ENCODE measurements at regions not wholly inside any gene's neighbourhood (a gene's known extent, or its start where the extent isn't known, plus 50 kb on each side); places are given as distances from the start of the nearest gene placed in this dataset.

- Histone ChIP-seq H3K4me2 (no peak overlapping the region), H4K20me1 (replicated peaks; ENCODE audit: insufficient read depth) (no peaks in the 10 kb centered on the region), H2AFZ (no peak overlapping the region), H3K4me3 (no peak overlapping the region), H3K4me1 (ENCODE audit: insufficient read depth) (no peaks in the 10 kb centered on the region), H3K36me3 (ENCODE audit: insufficient read depth) (no peaks in the 10 kb centered on the region), H3K79me2 (replicated peaks; ENCODE audit: insufficient read depth) (no peaks in the 10 kb centered on the region), H3F3A (replicated peaks; ENCODE audit: low read depth) (no peaks in the 10 kb centered on the region), H3K27me3 (ENCODE audit: insufficient read depth) (no peaks in the 10 kb centered on the region), H3K9me2 (ENCODE audit: insufficient read depth) (peaks cover 4% of the 10 kb centered on the region; the same call in 1 of the 2 replicates), H3K27ac (ENCODE audit: low read depth) (no peak overlapping the region)
- H3K4me3 Mint-ChIP-seq: no peak overlapping the region
- no peak overlapping the region for H3K27ac Mint-ChIP-seq
- no peaks in the 10 kb centered on the region for H3K9me3 Mint-ChIP-seq
- ATAC-seq: no peak
- peaks cover 4% of the 10 kb centered on the region for H3K4me1 Mint-ChIP-seq
- no peaks in the 10 kb centered on the region; the same call in 2 of the 3 replicates for H3K36me3 Mint-ChIP-seq (ENCODE audit: low read depth)
- peaks cover 6% of the 10 kb centered on the region for H3K27me3 Mint-ChIP-seq (ENCODE audit: insufficient read depth, low read depth, poor library complexity)
- TF ChIP-seq CREB1 (CRISPR knock-in tag; IDR thresholded peaks at IDR 0.05; ENCODE audit: low read depth) (no peak), EZH2phosphoT487 (IDR thresholded peaks at IDR 0.05; ENCODE audit: unreplicated experiment) (no peak), ZNF114 (CRISPR knock-in tag; IDR thresholded peaks at IDR 0.05) (no peak), ETS1 (IDR thresholded peaks at IDR 0.05) (no peak), JUNB (IDR thresholded peaks at IDR 0.05; ENCODE audit: unreplicated experiment) (no peak), ZNF331 (CRISPR knock-in tag; IDR thresholded peaks at IDR 0.05; ENCODE audit: low read depth) (no peak), EZH2 (IDR thresholded peaks at IDR 0.05; ENCODE audit: low read depth, unreplicated experiment) (no peak), STAT1 (IDR thresholded peaks at IDR 0.05; ENCODE audit: unreplicated experiment) (no peak), CTCF (conservative IDR thresholded peaks at IDR 0.05; ENCODE audit: low read depth in 2 of 2) (no peak), POLR2AphosphoS5 (IDR thresholded peaks at IDR 0.05; ENCODE audit: low read depth) (no peak)
- TF ChIP-seq, protein P1, sequence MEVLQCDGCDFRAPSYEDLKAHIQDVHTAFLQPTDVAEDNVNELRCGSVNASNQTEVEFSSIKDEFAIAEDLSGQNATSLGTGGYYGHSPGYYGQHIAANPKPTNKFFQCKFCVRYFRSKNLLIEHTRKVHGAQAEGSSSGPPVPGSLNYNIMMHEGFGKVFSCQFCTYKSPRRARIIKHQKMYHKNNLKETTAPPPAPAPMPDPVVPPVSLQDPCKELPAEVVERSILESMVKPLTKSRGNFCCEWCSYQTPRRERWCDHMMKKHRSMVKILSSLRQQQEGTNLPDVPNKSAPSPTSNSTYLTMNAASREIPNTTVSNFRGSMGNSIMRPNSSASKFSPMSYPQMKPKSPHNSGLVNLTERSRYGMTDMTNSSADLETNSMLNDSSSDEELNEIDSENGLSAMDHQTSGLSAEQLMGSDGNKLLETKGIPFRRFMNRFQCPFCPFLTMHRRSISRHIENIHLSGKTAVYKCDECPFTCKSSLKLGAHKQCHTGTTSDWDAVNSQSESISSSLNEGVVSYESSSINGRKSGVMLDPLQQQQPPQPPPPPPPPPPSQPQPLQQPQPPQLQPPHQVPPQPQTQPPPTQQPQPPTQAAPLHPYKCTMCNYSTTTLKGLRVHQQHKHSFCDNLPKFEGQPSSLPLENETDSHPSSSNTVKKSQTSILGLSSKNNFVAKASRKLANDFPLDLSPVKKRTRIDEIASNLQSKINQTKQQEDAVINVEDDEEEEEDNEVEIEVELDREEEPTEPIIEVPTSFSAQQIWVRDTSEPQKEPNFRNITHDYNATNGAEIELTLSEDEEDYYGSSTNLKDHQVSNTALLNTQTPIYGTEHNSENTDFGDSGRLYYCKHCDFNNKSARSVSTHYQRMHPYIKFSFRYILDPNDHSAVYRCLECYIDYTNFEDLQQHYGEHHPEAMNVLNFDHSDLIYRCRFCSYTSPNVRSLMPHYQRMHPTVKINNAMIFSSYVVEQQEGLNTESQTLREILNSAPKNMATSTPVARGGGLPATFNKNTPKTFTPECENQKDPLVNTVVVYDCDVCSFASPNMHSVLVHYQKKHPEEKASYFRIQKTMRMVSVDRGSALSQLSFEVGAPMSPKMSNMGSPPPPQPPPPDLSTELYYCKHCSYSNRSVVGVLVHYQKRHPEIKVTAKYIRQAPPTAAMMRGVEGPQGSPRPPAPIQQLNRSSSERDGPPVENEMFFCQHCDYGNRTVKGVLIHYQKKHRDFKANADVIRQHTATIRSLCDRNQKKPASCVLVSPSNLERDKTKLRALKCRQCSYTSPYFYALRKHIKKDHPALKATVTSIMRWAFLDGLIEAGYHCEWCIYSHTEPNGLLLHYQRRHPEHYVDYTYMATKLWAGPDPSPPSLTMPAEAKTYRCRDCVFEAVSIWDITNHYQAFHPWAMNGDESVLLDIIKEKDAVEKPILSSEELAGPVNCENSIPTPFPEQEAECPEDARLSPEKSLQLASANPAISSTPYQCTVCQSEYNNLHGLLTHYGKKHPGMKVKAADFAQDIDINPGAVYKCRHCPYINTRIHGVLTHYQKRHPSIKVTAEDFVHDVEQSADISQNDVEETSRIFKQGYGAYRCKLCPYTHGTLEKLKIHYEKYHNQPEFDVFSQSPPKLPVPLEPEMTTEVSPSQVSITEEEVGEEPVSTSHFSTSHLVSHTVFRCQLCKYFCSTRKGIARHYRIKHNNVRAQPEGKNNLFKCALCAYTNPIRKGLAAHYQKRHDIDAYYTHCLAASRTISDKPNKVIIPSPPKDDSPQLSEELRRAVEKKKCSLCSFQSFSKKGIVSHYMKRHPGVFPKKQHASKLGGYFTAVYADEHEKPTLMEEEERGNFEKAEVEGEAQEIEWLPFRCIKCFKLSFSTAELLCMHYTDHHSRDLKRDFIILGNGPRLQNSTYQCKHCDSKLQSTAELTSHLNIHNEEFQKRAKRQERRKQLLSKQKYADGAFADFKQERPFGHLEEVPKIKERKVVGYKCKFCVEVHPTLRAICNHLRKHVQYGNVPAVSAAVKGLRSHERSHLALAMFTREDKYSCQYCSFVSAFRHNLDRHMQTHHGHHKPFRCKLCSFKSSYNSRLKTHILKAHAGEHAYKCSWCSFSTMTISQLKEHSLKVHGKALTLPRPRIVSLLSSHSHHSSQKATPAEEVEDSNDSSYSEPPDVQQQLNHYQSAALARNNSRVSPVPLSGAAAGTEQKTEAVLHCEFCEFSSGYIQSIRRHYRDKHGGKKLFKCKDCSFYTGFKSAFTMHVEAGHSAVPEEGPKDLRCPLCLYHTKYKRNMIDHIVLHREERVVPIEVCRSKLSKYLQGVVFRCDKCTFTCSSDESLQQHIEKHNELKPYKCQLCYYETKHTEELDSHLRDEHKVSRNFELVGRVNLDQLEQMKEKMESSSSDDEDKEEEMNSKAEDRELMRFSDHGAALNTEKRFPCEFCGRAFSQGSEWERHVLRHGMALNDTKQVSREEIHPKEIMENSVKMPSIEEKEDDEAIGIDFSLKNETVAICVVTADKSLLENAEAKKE (CRISPR knock-in tag; IDR thresholded peaks at IDR 0.05): no peak
- DNase-seq (ENCODE audit: low spot score): no peak
These were observed 136.8 kb downstream of the KCNA5 start for GRCh38 chr12:5180496-5180895.
